ENCODE measurements at regions not wholly inside any gene's neighbourhood (a gene's known extent, or its start where the extent isn't known, plus 50 kb on each side); places are given as distances from the start of the nearest gene placed in this dataset.
A peak's percentile ranks its signal among the peaks of the same experiment; 100 is the strongest.

DNA sequence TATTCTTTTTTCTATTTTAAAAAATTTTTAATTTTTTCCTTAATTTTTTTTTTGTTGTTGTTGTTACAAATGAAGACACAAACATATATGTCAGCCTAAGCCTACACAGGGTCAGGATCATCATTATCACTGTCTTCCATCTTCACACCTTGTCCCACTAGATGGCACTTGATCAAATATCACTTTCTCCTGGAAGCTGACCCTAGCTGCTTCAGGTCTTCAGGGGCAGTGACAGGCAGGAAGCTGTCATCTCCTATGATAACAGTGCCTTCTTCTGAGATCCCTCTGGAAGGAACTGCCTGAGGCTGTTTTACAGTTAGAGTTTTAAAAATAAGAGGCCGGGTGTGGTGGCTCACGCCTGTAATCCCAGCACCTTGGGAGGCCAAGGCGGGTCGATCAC is 70.2 kb upstream of the EEF1E1 start:
- H3K27ac ChIP-seq (ENCODE audit: low read depth, low read length): no peak overlapping the region
- H3K14ac ChIP-seq (ENCODE audit: low read length): no peak overlapping the region
- peaks cover 15 to 28% of the 10 kb centered on the region in 2 experiments for H3K4me1 ChIP-seq (ENCODE audit: control insufficient read depth in 1 of 2, insufficient read depth in 2 of 2, low read length in 2 of 2)
- peaks cover 30% of the 10 kb centered on the region for H3K79me1 ChIP-seq (ENCODE audit: low read length)
- no peak overlapping the region for H4K12ac ChIP-seq (ENCODE audit: low read depth, low read length)
- H2AK5ac ChIP-seq (ENCODE audit: low read length): peak overlapping the region; percentile 66
- no peak overlapping the region for H3K4ac ChIP-seq (ENCODE audit: low read depth, low read length)
- H3K27me3 ChIP-seq (ENCODE audit: insufficient read depth, low read length): no peaks in the 10 kb centered on the region
- H2BK120ac ChIP-seq (ENCODE audit: insufficient read depth, low read length, poor library complexity): no peak overlapping the region
- H4K91ac ChIP-seq (ENCODE audit: low read depth, low read length): peak overlapping the region; percentile 60
- WGBS (ENCODE audit: extremely low coverage, insufficient coverage, insufficient read length): no CpG with 5 or more reads among the region's 4 CpGs
- H3K9ac ChIP-seq (ENCODE audit: low read length): no peak overlapping the region
- H2BK12ac ChIP-seq (ENCODE audit: low read length): peak overlapping the region; percentile 76
- no peak overlapping the region for H3K4me3 ChIP-seq (ENCODE audit: low read depth, low read length)
- no peak overlapping the region for H2BK5ac ChIP-seq (ENCODE audit: low read depth, low read length, poor library complexity)
- DNase-seq: peak in 1 of 2 donors; percentile 16
- H3K18ac ChIP-seq (ENCODE audit: low read length): no peak overlapping the region
- H3K79me2 ChIP-seq (ENCODE audit: control insufficient read depth, insufficient read depth, low read length, poor library complexity): no peaks in the 10 kb centered on the region
- no peak overlapping the region for H4K8ac ChIP-seq (ENCODE audit: low read depth, low read length)
- H3K9me3 ChIP-seq (ENCODE audit: insufficient read depth, low read depth, low read length): no peaks in the 10 kb centered on the region
- no peak overlapping the region for H3K4me2 ChIP-seq (ENCODE audit: low read length)
- H2AFZ ChIP-seq (ENCODE audit: insufficient read depth, low read length, poor library complexity): no peak overlapping the region
- H3K23ac ChIP-seq (ENCODE audit: low read length): no peak overlapping the region
- no peaks in the 10 kb centered on the region for H3K36me3 ChIP-seq (ENCODE audit: control insufficient read depth in 1 of 2, insufficient read depth in 2 of 2, low read length in 2 of 2)

- peak overlapping the region; percentile 41 for H3K27ac ChIP-seq (ENCODE audit: low read depth, low read length)
- no peak overlapping the region for H3K23ac ChIP-seq (ENCODE audit: low read length)
- no peak overlapping the region for H3K9ac ChIP-seq (ENCODE audit: low read length)
- H2BK12ac ChIP-seq (ENCODE audit: low read length): peak overlapping the region; percentile 11
- no peak overlapping the region for H4K12ac ChIP-seq (ENCODE audit: low read depth, low read length)
- no peak overlapping the region for H2BK120ac ChIP-seq (ENCODE audit: insufficient read depth, low read length, poor library complexity)
- peak overlapping the region; percentile 0 for H2BK5ac ChIP-seq (ENCODE audit: low read depth, low read length, poor library complexity)
- H2AK5ac ChIP-seq (ENCODE audit: low read length): no peak overlapping the region
- WGBS (ENCODE audit: extremely low coverage, insufficient coverage, insufficient read length): no CpG with 5 or more reads among the region's 3 CpGs
- no peak overlapping the region for H3K4me3 ChIP-seq (ENCODE audit: low read depth, low read length)
- H3K4me1 ChIP-seq (ENCODE audit: control insufficient read depth in 1 of 2, insufficient read depth in 2 of 2, low read length in 2 of 2): peaks cover 15 to 22% of the 10 kb centered on the region in 2 experiments
- no peak overlapping the region for H3K18ac ChIP-seq (ENCODE audit: low read length)
- H3K14ac ChIP-seq (ENCODE audit: low read length): no peak overlapping the region
- H2AFZ ChIP-seq (ENCODE audit: insufficient read depth, low read length, poor library complexity): no peak overlapping the region
- H4K8ac ChIP-seq (ENCODE audit: low read depth, low read length): no peak overlapping the region
- H3K4me2 ChIP-seq (ENCODE audit: low read length): no peak overlapping the region
- H3K79me1 ChIP-seq (ENCODE audit: low read length): peaks cover 24% of the 10 kb centered on the region
- H3K4ac ChIP-seq (ENCODE audit: low read depth, low read length): no peak overlapping the region
- no peak for DNase-seq
- H3K36me3 ChIP-seq (ENCODE audit: control insufficient read depth in 1 of 2, insufficient read depth in 2 of 2, low read length in 2 of 2): no peaks in the 10 kb centered on the region
- no peaks in the 10 kb centered on the region for H3K9me3 ChIP-seq (ENCODE audit: insufficient read depth, low read depth, low read length)
- no peaks in the 10 kb centered on the region for H3K79me2 ChIP-seq (ENCODE audit: control insufficient read depth, insufficient read depth, low read length, poor library complexity)
- H3K27me3 ChIP-seq (ENCODE audit: insufficient read depth, low read length): no peaks in the 10 kb centered on the region
- peak overlapping the region; percentile 36 for H4K91ac ChIP-seq (ENCODE audit: low read depth, low read length)
Observed at GRCh38 chr6:8170754-8171153, 68.4 kb upstream of the EEF1E1 start.

GRCh38 chr6:8170245-8170644 is 67.9 kb upstream of the EEF1E1 start:
- no peak overlapping the region for H3K9ac ChIP-seq (ENCODE audit: low read length)
- peak overlapping the region; percentile 29 for H4K91ac ChIP-seq (ENCODE audit: low read depth, low read length)
- peaks cover 20% of the 10 kb centered on the region for H3K79me1 ChIP-seq (ENCODE audit: low read length)
- H3K36me3 ChIP-seq (ENCODE audit: control insufficient read depth in 1 of 2, insufficient read depth in 2 of 2, low read length in 2 of 2): no peaks in the 10 kb centered on the region
- peak in 1 of 2 donors; percentile 16 for DNase-seq
- no CpG with 5 or more reads among the region's 3 CpGs for WGBS (ENCODE audit: extremely low coverage, insufficient coverage, insufficient read length)
- H3K4ac ChIP-seq (ENCODE audit: low read depth, low read length): no peak overlapping the region
- H3K23ac ChIP-seq (ENCODE audit: low read length): no peak overlapping the region
- no peak overlapping the region for H4K8ac ChIP-seq (ENCODE audit: low read depth, low read length)
- no peak overlapping the region for H2AK5ac ChIP-seq (ENCODE audit: low read length)
- no peak overlapping the region for H3K14ac ChIP-seq (ENCODE audit: low read length)
- no peaks in the 10 kb centered on the region for H3K79me2 ChIP-seq (ENCODE audit: control insufficient read depth, insufficient read depth, low read length, poor library complexity)
- H3K4me2 ChIP-seq (ENCODE audit: low read length): no peak overlapping the region
- H3K4me3 ChIP-seq (ENCODE audit: low read depth, low read length): no peak overlapping the region
- no peak overlapping the region for H2AFZ ChIP-seq (ENCODE audit: insufficient read depth, low read length, poor library complexity)
- peak overlapping the region; percentile 41 for H3K27ac ChIP-seq (ENCODE audit: low read depth, low read length)
- no peak overlapping the region for H4K12ac ChIP-seq (ENCODE audit: low read depth, low read length)
- H3K9me3 ChIP-seq (ENCODE audit: insufficient read depth, low read depth, low read length): no peaks in the 10 kb centered on the region
- peak overlapping the region; percentile 32 for H2BK5ac ChIP-seq (ENCODE audit: low read depth, low read length, poor library complexity)
- peak overlapping the region; percentile 19 for H2BK12ac ChIP-seq (ENCODE audit: low read length)
- H3K18ac ChIP-seq (ENCODE audit: low read length): no peak overlapping the region
- H2BK120ac ChIP-seq (ENCODE audit: insufficient read depth, low read length, poor library complexity): no peak overlapping the region
- H3K4me1 ChIP-seq (ENCODE audit: control insufficient read depth in 1 of 2, insufficient read depth in 2 of 2, low read length in 2 of 2): peaks cover 12 to 19% of the 10 kb centered on the region in 2 experiments
- H3K27me3 ChIP-seq (ENCODE audit: insufficient read depth, low read length): no peaks in the 10 kb centered on the region

- no peak overlapping the region for H3K18ac ChIP-seq (ENCODE audit: low read length)
- H3K14ac ChIP-seq (ENCODE audit: low read length): no peak overlapping the region
Observed at GRCh38 chr6:8166156-8166555, 63.8 kb upstream of the EEF1E1 start.

More at GRCh38 chr6:8166156-8166555, 63.8 kb upstream of the EEF1E1 start:
- Histone ChIP-seq H3K9ac (ENCODE audit: low read length) (no peak overlapping the region), H4K8ac (ENCODE audit: low read depth, low read length) (no peak overlapping the region), H3K4ac (ENCODE audit: low read depth, low read length) (no peak overlapping the region), H4K12ac (ENCODE audit: low read depth, low read length) (no peak overlapping the region), H2BK5ac (ENCODE audit: low read depth, low read length, poor library complexity) (no peak overlapping the region), H3K4me2 (ENCODE audit: low read length) (no peak overlapping the region), H2AK5ac (ENCODE audit: low read length) (no peak overlapping the region), H3K4me3 (ENCODE audit: low read depth, low read length) (no peak overlapping the region), H3K23ac (ENCODE audit: low read length) (no peak overlapping the region), H3K4me1 (ENCODE audit: control insufficient read depth in 1 of 2, insufficient read depth in 2 of 2, low read length in 2 of 2) (peaks cover 3 to 7% of the 10 kb centered on the region in 2 experiments), H4K91ac (ENCODE audit: low read depth, low read length) (no peak overlapping the region), H2BK12ac (ENCODE audit: low read length) (no peak overlapping the region), H3K79me2 (ENCODE audit: control insufficient read depth, insufficient read depth, low read length, poor library complexity) (no peaks in the 10 kb centered on the region), H2BK120ac (ENCODE audit: insufficient read depth, low read length, poor library complexity) (no peak overlapping the region), H2AFZ (ENCODE audit: insufficient read depth, low read length, poor library complexity) (no peak overlapping the region), H3K36me3 (ENCODE audit: control insufficient read depth in 1 of 2, insufficient read depth in 2 of 2, low read length in 2 of 2) (no peaks in the 10 kb centered on the region), H3K9me3 (ENCODE audit: insufficient read depth, low read depth, low read length) (no peaks in the 10 kb centered on the region), H3K27ac (ENCODE audit: low read depth, low read length) (no peak overlapping the region), H3K79me1 (ENCODE audit: low read length) (no peaks in the 10 kb centered on the region), H3K27me3 (ENCODE audit: insufficient read depth, low read length) (no peaks in the 10 kb centered on the region)
- DNase-seq: no peak
